ENCODE measurements at regions not wholly inside any gene's neighbourhood (a gene's known extent, or its start where the extent isn't known, plus 50 kb on each side); places are given as distances from the start of the nearest gene placed in this dataset.
"Not testable (repeated sequence)": the region's sequence is repeated elsewhere in the genome, so short reads cannot be mapped to it uniquely, and the experiment has no call there.

DNA sequence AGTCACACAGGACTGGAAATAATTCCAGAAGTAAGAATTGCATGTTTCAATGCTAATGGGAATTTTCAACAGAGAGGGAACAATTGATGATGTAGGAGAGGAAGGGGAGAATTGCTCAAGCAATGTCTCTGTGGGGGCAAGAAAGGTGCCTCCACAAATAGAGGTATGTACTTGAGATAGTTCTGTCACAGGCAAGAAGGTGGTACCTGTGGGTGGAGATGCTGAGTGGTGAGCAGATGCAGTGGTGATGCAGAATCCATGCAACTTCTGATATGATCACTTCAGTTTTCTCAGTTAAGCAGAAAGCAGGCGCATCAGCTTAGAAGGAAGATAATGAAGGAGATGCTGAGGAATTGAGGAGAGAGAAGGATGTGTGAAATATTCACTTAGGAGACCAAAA is 55.1 kb upstream of the SEC24B start:
- DNase-seq (ENCODE audit: low spot score): no peak

DNA sequence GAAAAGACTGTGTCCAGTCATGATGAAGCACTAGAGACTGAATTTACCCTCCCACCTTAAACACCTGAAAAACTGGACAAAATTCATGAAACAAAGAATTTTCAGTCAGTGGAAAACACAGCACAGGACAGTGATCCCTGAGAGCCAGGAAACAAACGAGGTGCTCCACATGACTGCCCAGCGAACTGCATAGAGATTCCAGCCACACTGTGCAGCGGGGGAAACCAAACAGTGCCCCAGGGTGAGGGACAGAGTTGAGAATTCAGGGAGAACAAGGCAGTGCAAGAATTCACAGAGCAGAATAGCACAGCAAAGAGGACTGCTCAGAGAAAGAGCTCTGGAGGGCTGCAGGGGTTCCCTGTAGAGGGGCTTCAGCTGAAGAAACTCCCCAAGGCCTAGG is 55.5 kb upstream of the SEC24B start:
- DNase-seq (ENCODE audit: low spot score): no peak

DNA sequence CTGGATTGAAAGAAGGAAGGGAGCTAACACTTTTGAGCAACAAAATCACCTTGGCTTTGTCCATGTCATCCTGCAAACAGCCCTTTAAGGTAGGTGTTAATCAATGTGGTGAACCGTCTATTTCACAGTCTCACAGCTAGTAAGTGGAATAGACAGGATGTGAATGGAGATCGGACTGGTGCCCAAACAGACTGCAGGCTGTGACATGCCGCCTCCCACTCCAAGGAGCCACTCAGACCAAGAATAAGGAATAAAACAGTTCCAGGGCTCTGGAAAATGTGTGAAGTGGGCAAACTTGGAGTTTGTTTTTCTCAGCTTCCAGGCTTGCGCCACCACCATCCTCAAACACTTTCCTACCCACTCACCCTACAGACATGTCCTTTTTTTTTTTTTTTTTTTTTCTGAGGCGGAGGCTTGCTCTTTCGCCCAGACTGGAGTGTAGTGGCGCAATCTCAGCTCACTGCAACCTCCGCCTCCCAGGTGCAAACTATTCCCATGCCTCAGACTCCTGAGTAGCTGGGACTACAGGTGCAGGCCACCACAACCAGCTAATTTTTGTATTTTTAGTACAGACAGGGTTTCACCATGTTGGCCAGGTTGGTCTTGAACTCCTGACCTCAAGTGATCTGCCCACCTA is 57.7 kb upstream of the SEC24B start:
- no peak for DNase-seq (ENCODE audit: low spot score)

DNA sequence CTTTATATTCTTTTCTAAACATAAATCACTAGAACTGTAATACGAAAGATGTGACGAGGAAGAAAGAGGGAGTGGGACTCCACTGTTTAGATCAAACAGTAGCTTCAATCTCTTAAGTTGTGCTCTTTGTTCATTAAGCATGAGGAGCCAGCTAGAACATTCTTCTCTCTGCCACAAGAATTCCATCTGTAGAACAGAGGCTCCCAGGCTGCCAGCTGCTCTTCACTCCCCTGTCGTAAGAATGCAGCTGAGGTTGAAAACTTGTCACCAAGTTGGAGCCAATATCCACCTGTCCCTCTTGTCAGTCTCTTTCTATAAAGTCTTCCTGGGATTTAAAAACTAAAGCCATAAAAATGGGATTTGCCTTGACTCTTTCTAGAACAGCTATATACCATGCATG is 65.0 kb upstream of the SEC24B start:
- no peak for DNase-seq (ENCODE audit: low spot score)

DNA sequence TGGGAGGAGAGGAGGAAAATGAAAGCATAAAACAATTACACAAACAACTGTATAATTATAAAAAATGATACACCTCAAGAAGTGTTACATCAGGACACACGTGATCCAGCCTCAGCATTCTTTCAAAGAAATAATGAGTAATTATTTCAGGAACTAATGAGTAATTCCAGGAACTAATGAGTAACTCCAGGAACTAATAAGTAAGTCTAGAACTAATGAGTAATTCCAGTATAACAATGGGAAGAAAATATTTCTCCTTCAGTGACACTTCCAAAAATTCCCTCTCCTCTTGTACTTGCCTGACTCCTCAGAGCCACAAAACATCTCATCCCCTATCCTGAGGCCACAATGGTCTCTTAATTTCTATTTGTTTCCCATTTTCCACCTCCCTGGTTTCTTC is 63.5 kb upstream of the COL25A1 start:
- DNase-seq (ENCODE audit: low spot score): peak; percentile 41

DNA sequence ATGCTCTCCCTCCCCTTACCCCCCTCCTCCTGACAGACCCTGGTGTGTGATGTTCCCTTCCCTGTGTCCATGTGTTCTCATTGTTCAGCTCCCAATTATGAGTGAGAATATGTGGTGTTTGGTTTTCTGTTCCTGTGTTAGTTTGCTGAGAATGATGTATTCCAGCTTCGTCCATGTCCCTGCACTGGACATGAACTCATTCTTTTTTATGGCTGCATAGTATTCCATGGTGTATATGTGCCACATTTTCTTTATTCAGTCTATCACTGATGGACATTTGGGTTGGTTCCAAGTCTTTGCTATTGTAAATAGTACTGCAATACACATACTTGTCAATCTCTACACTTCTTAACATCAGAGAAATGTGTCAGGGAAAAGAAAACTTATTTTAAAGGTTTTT is 62.8 kb upstream of the COL25A1 start:
- DNase-seq (ENCODE audit: low spot score): not testable (repeated sequence)

DNA sequence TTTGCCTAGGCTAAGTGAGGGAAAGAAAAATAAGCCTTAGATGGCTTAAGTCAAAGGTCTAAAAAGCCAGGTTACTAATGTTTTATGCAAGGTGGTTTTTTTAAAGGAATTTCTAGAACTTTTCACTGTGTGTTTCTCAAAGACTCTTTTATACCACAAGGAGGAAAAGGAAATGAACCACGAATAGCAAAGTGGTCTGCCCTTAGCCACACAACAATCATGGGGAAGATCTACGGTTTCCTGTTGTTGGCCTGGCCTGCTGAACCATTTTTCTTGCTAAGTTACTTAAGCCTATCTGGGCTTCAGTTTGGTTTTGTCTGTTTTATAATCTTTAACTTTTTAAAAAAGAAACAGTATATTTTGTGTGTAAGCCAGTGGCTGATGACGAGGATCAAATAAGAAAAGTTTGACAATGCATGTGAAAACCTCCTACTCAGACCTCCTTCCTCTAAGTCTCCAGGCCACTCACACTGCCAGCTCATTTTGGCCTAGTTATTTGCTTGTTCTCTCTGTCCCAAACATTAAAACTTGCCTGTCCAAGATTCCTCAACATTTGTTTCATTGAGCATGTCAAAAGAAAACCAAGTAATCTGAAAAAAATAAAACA is 56.7 kb upstream of the COL25A1 start:
- DNase-seq (ENCODE audit: low spot score): no peak

DNA sequence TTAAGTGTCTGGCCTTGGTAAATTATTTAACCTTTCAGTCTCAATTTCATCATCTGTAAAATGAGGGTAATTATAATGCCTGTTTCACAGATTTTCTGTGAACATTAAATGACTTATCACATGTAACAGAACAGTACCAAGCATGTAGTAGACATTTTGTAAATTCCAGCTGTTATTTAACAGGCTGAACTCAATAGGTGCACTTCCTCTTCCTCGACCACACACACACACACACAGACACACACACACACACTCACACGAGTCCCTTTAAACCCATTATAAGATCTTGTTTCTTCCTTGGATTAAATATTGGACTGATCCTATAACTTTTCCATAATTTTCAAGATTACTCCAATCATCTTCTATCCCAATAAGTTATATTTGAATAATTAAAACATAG is 53.4 kb upstream of the COL25A1 start:
- DNase-seq (ENCODE audit: low spot score): no peak

DNA sequence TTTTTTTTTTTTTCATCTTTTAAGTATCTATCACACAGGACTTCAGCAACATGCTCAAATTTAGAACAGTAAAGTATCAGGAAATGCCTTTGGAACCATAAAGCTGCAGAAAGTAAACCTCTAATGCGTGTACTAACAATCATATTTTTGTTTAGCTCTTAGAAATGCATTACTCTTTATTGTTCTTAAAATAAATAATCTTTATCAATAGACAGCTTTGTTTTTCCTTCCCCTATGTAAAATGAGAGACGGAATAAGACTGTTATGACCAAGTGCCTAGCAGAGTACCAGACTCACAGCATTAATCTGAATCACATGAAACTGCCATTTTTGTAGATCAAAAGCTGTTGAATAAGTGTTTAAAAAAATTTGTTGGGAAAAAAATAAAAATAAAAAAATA is 50.5 kb upstream of the COL25A1 start:
- DNase-seq (ENCODE audit: low spot score): no peak
